Caco-2 (cell line): ENCODE measurements at regions not wholly inside any gene's neighbourhood (a gene's known extent, or its start where the extent isn't known, plus 50 kb on each side); places are given as distances from the start of the nearest gene placed in this dataset.
A peak's percentile ranks its signal among the peaks of the same experiment; 100 is the strongest.
"Not testable (repeated sequence)": the region's sequence is repeated elsewhere in the genome, so short reads cannot be mapped to it uniquely, and the experiment has no call there.

Source experiments
- BruUV-seq: library from RNA; stranded (reverse); fragments of 400-500 nt; replicated peaks from 2 replicates; lab custom pipeline; 2021; lab: Mats Ljungman, UMichigan
- CTCF ChIA-PET: fragments of 300-600 bp; sonication (Branson Sonifier 250); formaldehyde crosslinking; loops from one replicate; lab custom pipeline; 2022; ENCODE audit warnings: antibody characterized with exemption; lab: Charles Lee
- POLR2A ChIA-PET: fragments of 300-600 bp; sonication (Branson Sonifier 250); formaldehyde crosslinking; loops from one replicate; lab custom pipeline; 2022; ENCODE audit warnings: antibody characterized with exemption; lab: Charles Lee
- DNase-seq, 2 experiments: peaks; one replicate each; pipeline versions ENCODE4 v3.0.0 to v3.0.0-alpha.2; 2020 to 2022
- H3K27me3 ChIP-seq: replicated peaks from 2 replicates; pipeline ENCODE4 v1.6.0; 2011; ENCODE audit warnings: low read length; ENCODE audit not compliant: control insufficient read depth, insufficient read depth
- H3K36me3 ChIP-seq: 2 replicates; pipeline ENCODE4 v1.5.1; 2011; ENCODE audit warnings: low read length; ENCODE audit not compliant: control insufficient read depth, insufficient read depth
- H3K4me1 ChIP-seq: fragments of 250-450 bp; sonication (Bioruptor Pico); 2 replicates; pipeline ENCODE4 v1.5.1; 2020; ENCODE audit warnings: mild to moderate bottlenecking
- H3K4me3 ChIP-seq: 2 replicates; pipeline ENCODE4 v1.5.1; 2011; ENCODE audit warnings: low read depth, mild to moderate bottlenecking, control low read depth, low read length
- H3K9me3 ChIP-seq: fragments of 250-450 bp; sonication (Bioruptor Pico); 2 replicates; pipeline ENCODE4 v1.5.1; 2020; ENCODE audit warnings: mild to moderate bottlenecking, moderate library complexity
- H3K27ac Mint-ChIP-seq: one replicate; pipeline ENCODE4 v1.8.0; 2022; ENCODE audit warnings: mixed read lengths; ENCODE audit not compliant: unreplicated experiment
- H3K27me3 Mint-ChIP-seq: one replicate; pipeline ENCODE4 v1.8.0; 2022; ENCODE audit warnings: mixed read lengths; ENCODE audit not compliant: insufficient read depth, unreplicated experiment
- H3K36me3 Mint-ChIP-seq: one replicate; pipeline ENCODE4 v1.8.0; 2022; ENCODE audit warnings: mild to moderate bottlenecking, mixed read lengths; ENCODE audit not compliant: insufficient read depth, unreplicated experiment
- H3K4me1 Mint-ChIP-seq: one replicate; pipeline ENCODE4 v1.8.0; 2022; ENCODE audit warnings: low read depth, mixed read lengths; ENCODE audit not compliant: unreplicated experiment
- H3K4me3 Mint-ChIP-seq: one replicate; pipeline ENCODE4 v1.8.0; 2022; ENCODE audit warnings: mild to moderate bottlenecking, moderate library complexity, mixed read lengths; ENCODE audit not compliant: unreplicated experiment
- H3K9me3 Mint-ChIP-seq: one replicate; pipeline ENCODE4 v1.8.0; 2022; ENCODE audit warnings: mixed read lengths; ENCODE audit not compliant: unreplicated experiment
- intact Hi-C: fragments of 100-400 bp; cut with micrococcal nuclease; formaldehyde crosslinking; loops from one replicate; pipeline ENCODE4 v1.10.0; 2022; ENCODE audit not compliant: unreplicated experiment
- TF ChIP-seq, protein P1 (sequence below), 2 experiments: fragments of 200-600 bp in 1 of 2; IDR thresholded peaks; 1 replicate in 1 of 2; 2 replicates in 1 of 2; pipeline versions ENCODE4 v1.5.1 to v1.8.0; 2011 to 2022; ENCODE audit warnings: antibody characterized with exemption in 1 of 2, control low read depth in 1 of 2, inconsistent platforms in 1 of 2, low read depth in 1 of 2, low read length in 1 of 2, mild to moderate bottlenecking in 1 of 2, moderate library complexity in 1 of 2; ENCODE audit not compliant: insufficient read depth in 1 of 2, severe bottlenecking in 1 of 2, unreplicated experiment in 1 of 2

DNA sequence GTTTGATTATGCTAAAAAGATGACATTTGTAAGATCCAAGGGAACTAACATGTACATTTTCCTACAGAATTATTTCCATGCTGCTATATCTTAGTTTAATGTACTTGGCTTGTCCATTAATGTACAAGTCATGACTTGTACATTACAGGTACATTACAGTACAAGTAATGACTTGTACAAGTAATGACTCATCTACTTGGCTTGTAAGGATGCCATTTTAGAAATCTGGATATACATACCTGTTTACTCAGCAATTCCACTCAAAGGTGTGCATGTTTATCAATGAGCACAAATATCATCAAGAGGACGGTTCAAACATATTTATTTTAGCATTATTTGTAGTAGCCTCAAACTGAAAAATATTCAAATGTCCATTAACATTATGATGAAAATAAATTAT, 87.0 kb upstream of the TRPC4 start:
- Histone ChIP-seq H3K4me1 (no peaks in the 10 kb centered on the region), H3K27me3 (no peaks in the 10 kb centered on the region), H3K9me3 (no peaks in the 10 kb centered on the region), H3K4me3 (no peak overlapping the region), H3K36me3 (no peaks in the 10 kb centered on the region)
- H3K36me3 Mint-ChIP-seq: no peaks in the 10 kb centered on the region
- no TSS peak for BruUV-seq
- peaks cover 9% of the 10 kb centered on the region for H3K27me3 Mint-ChIP-seq
- no peaks in the 10 kb centered on the region for H3K4me1 Mint-ChIP-seq
- no peak for DNase-seq
- H3K27ac Mint-ChIP-seq: no peak overlapping the region
- intact Hi-C loops: no loop called here
- TF ChIP-seq, protein P1, sequence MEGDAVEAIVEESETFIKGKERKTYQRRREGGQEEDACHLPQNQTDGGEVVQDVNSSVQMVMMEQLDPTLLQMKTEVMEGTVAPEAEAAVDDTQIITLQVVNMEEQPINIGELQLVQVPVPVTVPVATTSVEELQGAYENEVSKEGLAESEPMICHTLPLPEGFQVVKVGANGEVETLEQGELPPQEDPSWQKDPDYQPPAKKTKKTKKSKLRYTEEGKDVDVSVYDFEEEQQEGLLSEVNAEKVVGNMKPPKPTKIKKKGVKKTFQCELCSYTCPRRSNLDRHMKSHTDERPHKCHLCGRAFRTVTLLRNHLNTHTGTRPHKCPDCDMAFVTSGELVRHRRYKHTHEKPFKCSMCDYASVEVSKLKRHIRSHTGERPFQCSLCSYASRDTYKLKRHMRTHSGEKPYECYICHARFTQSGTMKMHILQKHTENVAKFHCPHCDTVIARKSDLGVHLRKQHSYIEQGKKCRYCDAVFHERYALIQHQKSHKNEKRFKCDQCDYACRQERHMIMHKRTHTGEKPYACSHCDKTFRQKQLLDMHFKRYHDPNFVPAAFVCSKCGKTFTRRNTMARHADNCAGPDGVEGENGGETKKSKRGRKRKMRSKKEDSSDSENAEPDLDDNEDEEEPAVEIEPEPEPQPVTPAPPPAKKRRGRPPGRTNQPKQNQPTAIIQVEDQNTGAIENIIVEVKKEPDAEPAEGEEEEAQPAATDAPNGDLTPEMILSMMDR (IDR thresholded peaks at IDR 0.05; ENCODE audit: insufficient read depth in 1 of 2, low read depth in 1 of 2, low read length in 1 of 2, severe bottlenecking in 1 of 2, unreplicated experiment in 1 of 2): no peak
- H3K4me3 Mint-ChIP-seq: no peak overlapping the region
- POLR2A ChIA-PET: no interaction called here
- H3K9me3 Mint-ChIP-seq: no peaks in the 10 kb centered on the region
- CTCF ChIA-PET: no interaction called here

DNA sequence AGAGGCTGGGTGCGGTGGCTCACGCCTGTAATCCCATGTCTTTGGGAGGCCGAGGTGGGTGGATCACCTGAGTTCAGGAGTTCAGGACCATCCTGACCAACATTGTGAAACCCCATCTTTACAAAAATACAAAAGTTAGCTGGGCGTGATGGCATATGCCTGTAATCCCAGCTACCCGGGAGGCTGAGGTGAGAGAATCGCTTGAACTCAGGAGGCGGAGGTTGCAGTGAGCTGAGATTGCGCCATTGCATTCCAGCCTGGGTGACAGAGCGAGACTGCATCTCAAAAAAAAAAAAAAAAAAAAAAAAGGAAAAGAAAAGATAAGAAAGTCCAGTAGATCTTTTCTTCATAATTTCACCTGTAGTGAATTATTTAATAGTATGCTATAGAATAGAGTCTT, 85.0 kb upstream of the TRPC4 start:
- intact Hi-C loops, POLR2A ChIA-PET, H3K27me3 ChIP-seq, H3K4me1 ChIP-seq, H3K36me3 Mint-ChIP-seq, H3K36me3 ChIP-seq, H3K27ac Mint-ChIP-seq, H3K4me3 Mint-ChIP-seq, BruUV-seq, H3K9me3 Mint-ChIP-seq, H3K4me3 ChIP-seq, H3K4me1 Mint-ChIP-seq, H3K9me3 ChIP-seq, H3K27me3 Mint-ChIP-seq: not testable (repeated sequence)
- CTCF ChIA-PET: interaction anchor here (0.6 kb wide), 1 partner anchor 739 kb away, joined by 4 read pairs; no protein-coding TSS in a partner anchor
- DNase-seq: peak in 1 of 2 experiments; percentile 2

DNA sequence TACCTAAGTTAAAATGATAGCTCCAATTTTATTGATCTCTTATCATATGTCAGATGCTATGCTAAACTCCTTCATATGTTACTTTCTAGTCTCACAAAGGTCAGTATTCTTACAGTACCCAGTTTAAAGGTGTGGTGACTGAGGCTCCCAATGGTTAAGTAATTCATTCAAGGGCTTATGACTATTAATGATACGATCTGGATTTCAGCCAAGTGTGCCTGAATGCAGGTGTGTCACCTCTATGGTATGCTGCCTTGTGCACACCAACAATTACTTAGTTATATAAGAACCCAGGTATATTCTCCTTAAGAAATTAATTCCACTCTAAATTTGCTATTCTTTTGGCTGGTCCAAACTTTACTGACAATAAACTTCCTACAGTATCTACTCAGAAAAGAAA, 84.6 kb upstream of the TRPC4 start:
- Mint-ChIP-seq H3K4me1 (no peaks in the 10 kb centered on the region), H3K9me3 (no peaks in the 10 kb centered on the region), H3K36me3 (no peaks in the 10 kb centered on the region), H3K27ac (no peak overlapping the region), H3K27me3 (peaks cover 9% of the 10 kb centered on the region), H3K4me3 (no peak overlapping the region)
- H3K27me3 ChIP-seq: no peaks in the 10 kb centered on the region
- H3K36me3 ChIP-seq: no peaks in the 10 kb centered on the region
- TF ChIP-seq, protein P1 (IDR thresholded peaks at IDR 0.05; ENCODE audit: insufficient read depth in 1 of 2, low read depth in 1 of 2, low read length in 1 of 2, severe bottlenecking in 1 of 2, unreplicated experiment in 1 of 2): no peak
- CTCF ChIA-PET: interaction anchor here (0.6 kb wide), 1 partner anchor 739 kb away, joined by 4 read pairs; no protein-coding TSS in a partner anchor
- no peaks in the 10 kb centered on the region for H3K4me1 ChIP-seq
- POLR2A ChIA-PET: no interaction called here
- H3K9me3 ChIP-seq: no peaks in the 10 kb centered on the region
- intact Hi-C loops: no loop called here
- BruUV-seq: no TSS peak
- H3K4me3 ChIP-seq: no peak overlapping the region
- DNase-seq: no peak

DNA sequence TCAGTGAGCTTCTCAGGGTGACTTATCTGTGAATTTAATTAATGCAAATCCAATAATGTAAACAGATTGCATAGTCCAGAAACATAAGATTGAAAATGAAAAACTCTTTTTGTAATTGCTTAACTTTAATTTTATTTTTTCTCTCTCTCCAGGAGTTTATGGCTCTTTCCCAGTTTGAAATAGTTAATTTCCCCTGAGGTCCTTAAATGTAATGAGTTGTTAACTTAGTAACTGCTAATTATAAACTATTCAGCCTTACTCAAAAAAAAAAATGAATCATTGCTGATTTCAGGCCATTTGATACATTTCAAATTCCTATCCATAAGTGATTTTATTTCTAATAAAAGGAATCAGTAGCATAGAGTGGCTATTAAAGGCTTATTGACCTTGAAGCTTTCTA, 84.1 kb upstream of the TRPC4 start:
- H3K9me3 ChIP-seq: no peaks in the 10 kb centered on the region
- intact Hi-C loops: no loop called here
- Mint-ChIP-seq H3K27me3 (peaks cover 4% of the 10 kb centered on the region), H3K36me3 (no peaks in the 10 kb centered on the region), H3K4me1 (no peaks in the 10 kb centered on the region), H3K4me3 (no peak overlapping the region), H3K27ac (no peak overlapping the region), H3K9me3 (no peaks in the 10 kb centered on the region)
- H3K27me3 ChIP-seq: no peaks in the 10 kb centered on the region
- no peaks in the 10 kb centered on the region for H3K36me3 ChIP-seq
- CTCF ChIA-PET: no interaction called here
- no peak for DNase-seq
- POLR2A ChIA-PET: no interaction called here
- BruUV-seq: no TSS peak
- no peak overlapping the region for H3K4me3 ChIP-seq
- H3K4me1 ChIP-seq: no peaks in the 10 kb centered on the region
- TF ChIP-seq, protein P1 (IDR thresholded peaks at IDR 0.05; ENCODE audit: insufficient read depth in 1 of 2, low read depth in 1 of 2, low read length in 1 of 2, severe bottlenecking in 1 of 2, unreplicated experiment in 1 of 2): no peak
